Parathyroid adenoma (tissue), 2 donors: ENCODE measurements at regions not wholly inside any gene's neighbourhood (a gene's known extent, or its start where the extent isn't known, plus 50 kb on each side); places are given as distances from the start of the nearest gene placed in this dataset.
"Not testable (repeated sequence)": the region's sequence is repeated elsewhere in the genome, so short reads cannot be mapped to it uniquely, and the experiment has no call there.

Source experiments
- H2AFZ ChIP-seq: fragments of 300-600 bp; sonication (generic); one replicate; pipeline ENCODE4 v1.7.0; 2017; ENCODE audit warnings: antibody characterized with exemption, mild to moderate bottlenecking
- H3K27ac ChIP-seq: fragments of 300-600 bp; sonication (generic); one replicate; pipeline ENCODE4 v1.7.0; 2017
- H3K27me3 ChIP-seq: fragments of 300-600 bp; sonication (generic); one replicate; pipeline ENCODE4 v1.7.0; 2017; ENCODE audit warnings: low read length; ENCODE audit not compliant: control insufficient read depth, insufficient read depth
- H3K36me3 ChIP-seq: fragments of 300-600 bp; sonication (generic); one replicate; pipeline ENCODE4 v1.7.0; 2017; ENCODE audit warnings: low read length; ENCODE audit not compliant: control insufficient read depth, insufficient read depth
- H3K4me1 ChIP-seq: fragments of 300-600 bp; sonication (generic); one replicate; pipeline ENCODE4 v1.7.0; 2017; ENCODE audit warnings: control low read depth
- H3K4me2 ChIP-seq: fragments of 300-600 bp; sonication (generic); one replicate; pipeline ENCODE4 v1.7.0; 2017; ENCODE audit warnings: low read length
- H3K4me3 ChIP-seq: fragments of 300-600 bp; sonication (generic); one replicate; pipeline ENCODE4 v1.7.0; 2017; ENCODE audit warnings: low read depth, low read length
- H3K79me2 ChIP-seq: fragments of 300-600 bp; sonication (generic); one replicate; pipeline ENCODE4 v1.7.0; 2017; ENCODE audit warnings: control low read depth
- H3K9ac ChIP-seq: fragments of 300-600 bp; sonication (generic); one replicate; pipeline ENCODE4 v1.7.0; 2017; ENCODE audit warnings: mild to moderate bottlenecking
- H3K9me3 ChIP-seq: fragments of 300-600 bp; sonication (generic); one replicate; pipeline ENCODE4 v1.7.0; 2017; ENCODE audit warnings: low read length; ENCODE audit not compliant: control insufficient read depth
- TF ChIP-seq, protein P1 (sequence below): fragments of 300-600 bp; sonication (generic); IDR thresholded peaks from one replicate; pipeline ENCODE4 v1.7.0; 2017; ENCODE audit warnings: antibody characterized with exemption, mild to moderate bottlenecking
- donor health status: primary hyperparathyroidism.

GRCh38 chr2:2773692-2774091, 442.6 kb upstream of the MYT1L start:
- TF ChIP-seq, protein P1, sequence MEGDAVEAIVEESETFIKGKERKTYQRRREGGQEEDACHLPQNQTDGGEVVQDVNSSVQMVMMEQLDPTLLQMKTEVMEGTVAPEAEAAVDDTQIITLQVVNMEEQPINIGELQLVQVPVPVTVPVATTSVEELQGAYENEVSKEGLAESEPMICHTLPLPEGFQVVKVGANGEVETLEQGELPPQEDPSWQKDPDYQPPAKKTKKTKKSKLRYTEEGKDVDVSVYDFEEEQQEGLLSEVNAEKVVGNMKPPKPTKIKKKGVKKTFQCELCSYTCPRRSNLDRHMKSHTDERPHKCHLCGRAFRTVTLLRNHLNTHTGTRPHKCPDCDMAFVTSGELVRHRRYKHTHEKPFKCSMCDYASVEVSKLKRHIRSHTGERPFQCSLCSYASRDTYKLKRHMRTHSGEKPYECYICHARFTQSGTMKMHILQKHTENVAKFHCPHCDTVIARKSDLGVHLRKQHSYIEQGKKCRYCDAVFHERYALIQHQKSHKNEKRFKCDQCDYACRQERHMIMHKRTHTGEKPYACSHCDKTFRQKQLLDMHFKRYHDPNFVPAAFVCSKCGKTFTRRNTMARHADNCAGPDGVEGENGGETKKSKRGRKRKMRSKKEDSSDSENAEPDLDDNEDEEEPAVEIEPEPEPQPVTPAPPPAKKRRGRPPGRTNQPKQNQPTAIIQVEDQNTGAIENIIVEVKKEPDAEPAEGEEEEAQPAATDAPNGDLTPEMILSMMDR: no peak

GRCh38 chr2:2773080-2773479, 442.0 kb upstream of the MYT1L start:
- not testable (repeated sequence) for H3K4me3 ChIP-seq, H3K79me2 ChIP-seq, H3K9me3 ChIP-seq, H3K27ac ChIP-seq, H3K36me3 ChIP-seq, H3K27me3 ChIP-seq, H3K9ac ChIP-seq, H2AFZ ChIP-seq, H3K4me2 ChIP-seq
- peaks cover 11% of the 10 kb centered on the region for H3K4me1 ChIP-seq

More at GRCh38 chr2:2773692-2774091, 442.6 kb upstream of the MYT1L start:
- no peak overlapping the region for H2AFZ ChIP-seq
- H3K9ac ChIP-seq: no peak overlapping the region
- no peaks in the 10 kb centered on the region for H3K36me3 ChIP-seq
- H3K9me3 ChIP-seq: no peaks in the 10 kb centered on the region
- H3K27ac ChIP-seq: no peak overlapping the region
- H3K79me2 ChIP-seq: no peaks in the 10 kb centered on the region
- no peaks in the 10 kb centered on the region for H3K27me3 ChIP-seq
- peaks cover 11% of the 10 kb centered on the region for H3K4me1 ChIP-seq
- no peak overlapping the region for H3K4me2 ChIP-seq
- H3K4me3 ChIP-seq: no peak overlapping the region

- H3K36me3 ChIP-seq: no peaks in the 10 kb centered on the region
- TF ChIP-seq, protein P1: no peak
- no peak overlapping the region for H3K4me3 ChIP-seq
- H3K4me2 ChIP-seq: no peak overlapping the region
- peaks cover 11% of the 10 kb centered on the region for H3K4me1 ChIP-seq
- no peak overlapping the region for H3K9ac ChIP-seq
- no peaks in the 10 kb centered on the region for H3K79me2 ChIP-seq
- H3K27me3 ChIP-seq: no peaks in the 10 kb centered on the region
- H2AFZ ChIP-seq: no peak overlapping the region
- no peaks in the 10 kb centered on the region for H3K9me3 ChIP-seq
- H3K27ac ChIP-seq: no peak overlapping the region
These were observed 440.8 kb upstream of the MYT1L start for GRCh38 chr2:2771721-2772411.

DNA sequence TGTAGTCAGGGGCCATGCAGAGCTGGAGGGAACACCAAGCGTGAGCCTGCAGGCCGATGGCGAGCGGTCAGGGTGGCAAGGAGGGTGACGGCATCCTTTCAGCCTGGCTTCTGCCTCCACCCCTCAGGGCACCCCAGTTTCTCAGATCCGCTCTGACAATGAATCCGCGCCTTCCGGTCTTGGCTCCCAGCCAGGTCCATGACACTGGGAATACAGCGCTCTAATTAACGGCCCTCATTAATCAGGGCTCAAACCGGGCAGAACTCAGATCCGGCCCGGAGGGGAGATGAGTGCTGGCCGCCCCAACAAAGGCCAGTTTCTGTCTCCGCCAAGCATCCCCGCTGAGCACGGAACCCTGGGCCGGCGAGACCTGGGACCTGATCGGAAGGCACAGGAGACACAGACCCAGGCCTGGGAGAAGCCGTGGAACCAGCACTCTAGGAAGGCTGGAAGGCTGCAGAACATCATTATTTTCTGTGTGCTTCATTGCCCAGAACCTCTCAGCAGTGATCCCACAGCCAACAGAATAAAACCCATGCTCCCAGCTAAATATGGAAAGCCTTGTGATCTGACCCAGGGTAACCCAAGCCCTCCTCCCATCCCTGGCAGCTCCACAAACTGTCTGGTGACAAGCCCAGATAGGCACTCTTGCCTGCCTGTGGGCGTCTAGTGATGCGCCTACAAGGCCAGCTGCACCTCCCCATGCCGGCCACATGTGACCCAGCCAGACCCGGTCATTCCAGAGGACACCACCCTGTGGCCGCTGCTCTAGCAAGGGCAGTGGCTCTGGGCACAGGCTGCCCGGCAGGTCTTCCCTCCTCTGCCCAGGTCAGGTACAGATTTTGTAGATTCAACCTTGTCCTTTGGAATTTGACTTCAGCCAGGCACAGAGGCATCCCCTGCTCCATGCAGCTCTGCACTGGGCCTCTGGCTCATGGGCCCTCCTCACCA, 438.7 kb upstream of the MYT1L start:
- peaks cover 16% of the 10 kb centered on the region for H3K4me1 ChIP-seq
- TF ChIP-seq, protein P1: peak; percentile 63
- H3K4me3 ChIP-seq: no peak overlapping the region
- H3K4me2 ChIP-seq: no peak overlapping the region
- no peaks in the 10 kb centered on the region for H3K9me3 ChIP-seq
- H3K36me3 ChIP-seq: no peaks in the 10 kb centered on the region
- H2AFZ ChIP-seq: peak overlapping the region; percentile 68
- no peak overlapping the region for H3K9ac ChIP-seq
- no peaks in the 10 kb centered on the region for H3K27me3 ChIP-seq
- peak overlapping the region; percentile 45 for H3K27ac ChIP-seq
- no peaks in the 10 kb centered on the region for H3K79me2 ChIP-seq

GRCh38 chr2:2768476-2768875, 437.4 kb upstream of the MYT1L start:
- no peak overlapping the region for H3K27ac ChIP-seq
- no peak overlapping the region for H3K4me2 ChIP-seq
- no peaks in the 10 kb centered on the region for H3K27me3 ChIP-seq
- TF ChIP-seq, protein P1: no peak
- no peaks in the 10 kb centered on the region for H3K9me3 ChIP-seq
- H2AFZ ChIP-seq: no peak overlapping the region
- H3K36me3 ChIP-seq: no peaks in the 10 kb centered on the region
- no peaks in the 10 kb centered on the region for H3K79me2 ChIP-seq
- H3K4me3 ChIP-seq: no peak overlapping the region
- H3K4me1 ChIP-seq: peaks cover 29% of the 10 kb centered on the region
- no peak overlapping the region for H3K9ac ChIP-seq
